CD8-positive, alpha-beta memory T cell (primary cell): ENCODE measurements at regions not wholly inside any gene's neighbourhood (a gene's known extent, or its start where the extent isn't known, plus 50 kb on each side); places are given as distances from the start of the nearest gene placed in this dataset.

Experiments used
- CTCF ChIA-PET: fragments of 350-600 bp; sonication (Branson Sonifier 250); formaldehyde crosslinking; loops from one replicate; lab custom pipeline; 2021; ENCODE audit warnings: antibody characterized with exemption; lab: Charles Lee
- POLR2A ChIA-PET: fragments of 350-600 bp; sonication (Branson Sonifier 250); formaldehyde crosslinking; loops from one replicate; lab custom pipeline; 2021; ENCODE audit warnings: antibody characterized with exemption; lab: Charles Lee
- DNase-seq, 5 donors: peaks; one replicate each; pipeline versions ENCODE4 v3.0.0 to v3.0.0-alpha.2; 2020 to 2022; ENCODE audit warnings: mixed read lengths in 1 of 5
- H3K27ac ChIP-seq: one replicate; pipeline ENCODE4 v1.7.0; 2013; ENCODE audit warnings: low read depth, mild to moderate bottlenecking, low read length, moderate library complexity
- H3K27me3 ChIP-seq: 2 replicates; pipeline ENCODE4 v1.7.0; 2013; ENCODE audit warnings: low read length, mild to moderate bottlenecking; ENCODE audit not compliant: insufficient read depth, poor library complexity, severe bottlenecking
- H3K36me3 ChIP-seq: 2 replicates; pipeline ENCODE4 v1.7.0; 2013; ENCODE audit warnings: mild to moderate bottlenecking, low read length, moderate library complexity; ENCODE audit not compliant: insufficient read depth
- H3K4me1 ChIP-seq: 2 replicates; pipeline ENCODE4 v1.7.0; 2013; ENCODE audit warnings: mild to moderate bottlenecking, low read length, moderate library complexity; ENCODE audit not compliant: insufficient read depth
- H3K4me3 ChIP-seq: 2 replicates; pipeline ENCODE4 v1.7.0; 2013; ENCODE audit warnings: mild to moderate bottlenecking, low read length
- H3K9me3 ChIP-seq: 2 replicates; pipeline ENCODE4 v1.7.0; 2013; ENCODE audit warnings: mild to moderate bottlenecking, low read length
- H3K27ac Mint-ChIP-seq, 8 donors: one replicate each; pipeline ENCODE4 v1.8.0; 2020 to 2021; ENCODE audit warnings: mixed read lengths in 8 of 8, mild to moderate bottlenecking in 6 of 8, inconsistent platforms in 3 of 8, moderate library complexity in 3 of 8
- H3K27me3 Mint-ChIP-seq, 2 donors: one replicate each; pipeline ENCODE4 v1.8.0; 2020 to 2021; ENCODE audit warnings: mixed read lengths in 2 of 2, mild to moderate bottlenecking in 1 of 2, moderate library complexity in 1 of 2
- H3K36me3 Mint-ChIP-seq, 3 donors: one replicate each; pipeline ENCODE4 v1.8.0; 2020 to 2021; ENCODE audit warnings: mixed read lengths in 3 of 3, inconsistent platforms in 1 of 3, mild to moderate bottlenecking in 1 of 3
- H3K4me1 Mint-ChIP-seq, 3 donors: one replicate each; pipeline ENCODE4 v1.8.0; 2020 to 2021; ENCODE audit warnings: mixed read lengths in 3 of 3, inconsistent platforms in 1 of 3, mild to moderate bottlenecking in 1 of 3
- H3K4me3 Mint-ChIP-seq, 7 donors: one replicate each; pipeline ENCODE4 v1.8.0; 2020 to 2021; ENCODE audit warnings: mixed read lengths in 7 of 7, mild to moderate bottlenecking in 6 of 7, moderate library complexity in 4 of 7, inconsistent platforms in 2 of 7
- H3K9me3 Mint-ChIP-seq, 5 donors: one replicate each; pipeline ENCODE4 v1.8.0; 2020 to 2022; ENCODE audit warnings: mixed read lengths in 5 of 5, mild to moderate bottlenecking in 3 of 5, moderate library complexity in 2 of 5, inconsistent platforms in 1 of 5

DNA sequence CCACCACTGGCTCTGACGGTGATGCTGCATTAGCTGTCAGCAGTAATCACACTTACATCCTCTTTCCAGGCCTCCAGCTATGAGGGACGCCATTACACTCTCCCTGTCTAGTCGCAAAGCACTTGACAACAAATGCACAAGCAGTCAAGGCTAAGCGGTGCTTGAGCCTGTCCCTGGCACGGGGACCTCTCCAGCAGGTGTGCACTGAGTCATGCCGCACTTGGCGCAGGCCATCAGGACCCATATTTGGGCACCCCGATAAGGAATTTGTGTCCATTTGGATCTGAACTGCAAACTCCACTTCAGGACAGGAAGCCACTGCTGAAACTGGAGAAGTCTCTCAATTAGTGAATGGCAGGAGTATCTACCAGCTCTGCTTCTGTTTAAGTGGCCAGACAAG, 301.9 kb upstream of the OBI1 start:
- ChIA-PET POLR2A (no interaction called here), CTCF (interaction anchor here (0.7 to 1.3 kb wide), 2 partner anchors 18 to 156 kb away, joined by 3 read pairs; no protein-coding TSS in a partner anchor)
- Mint-ChIP-seq H3K27ac (no peak overlapping the region), H3K9me3 (no peaks in the 10 kb centered on the region), H3K27me3 (peaks cover 1 to 23% of the 10 kb centered on the region in 2 donors), H3K36me3 (no peaks in the 10 kb centered on the region), H3K4me1 (no peaks in the 10 kb centered on the region), H3K4me3 (no peak overlapping the region)
- Histone ChIP-seq H3K27ac (no peak overlapping the region), H3K36me3 (no peaks in the 10 kb centered on the region), H3K27me3 (no peaks in the 10 kb centered on the region), H3K9me3 (no peaks in the 10 kb centered on the region), H3K4me1 (no peaks in the 10 kb centered on the region), H3K4me3 (no peak overlapping the region)
- DNase-seq = no peak

GRCh38 chr13:78958006-78958405, 299.1 kb upstream of the OBI1 start:
- no peak overlapping the region for H3K4me3 ChIP-seq
- Mint-ChIP-seq H3K36me3 (no peaks in the 10 kb centered on the region), H3K27me3 (peaks cover 1 to 35% of the 10 kb centered on the region in 2 donors), H3K4me3 (no peak overlapping the region), H3K4me1 (no peaks in the 10 kb centered on the region), H3K27ac (no peak overlapping the region), H3K9me3 (peaks cover 0 to 5% (median 0%) of the 10 kb centered on the region in 5 donors)
- DNase-seq = no peak
- no peak overlapping the region for H3K27ac ChIP-seq
- CTCF ChIA-PET = no interaction called here
- POLR2A ChIA-PET = no interaction called here
- H3K36me3 ChIP-seq = no peaks in the 10 kb centered on the region
- no peaks in the 10 kb centered on the region for H3K9me3 ChIP-seq
- no peaks in the 10 kb centered on the region for H3K27me3 ChIP-seq
- H3K4me1 ChIP-seq = no peaks in the 10 kb centered on the region

- Histone ChIP-seq H3K36me3 (no peaks in the 10 kb centered on the region), H3K27me3 (no peaks in the 10 kb centered on the region), H3K4me1 (no peaks in the 10 kb centered on the region), H3K4me3 (no peak overlapping the region), H3K9me3 (no peaks in the 10 kb centered on the region), H3K27ac (no peak overlapping the region)
- ChIA-PET POLR2A (no interaction called here), CTCF (interaction anchor here (0.6 kb wide), 1 partner anchor 566 kb away, joined by 3 read pairs; no protein-coding TSS in a partner anchor)
- H3K27me3 Mint-ChIP-seq = peaks cover 0 to 4% of the 10 kb centered on the region in 2 donors
- no peak for DNase-seq
- no peaks in the 10 kb centered on the region for H3K4me1 Mint-ChIP-seq
- H3K9me3 Mint-ChIP-seq = no peaks in the 10 kb centered on the region
- H3K36me3 Mint-ChIP-seq = no peaks in the 10 kb centered on the region
- H3K4me3 Mint-ChIP-seq = no peak overlapping the region
- no peak overlapping the region for H3K27ac Mint-ChIP-seq
Observed at GRCh38 chr13:78940455-78941130, 281.6 kb upstream of the OBI1 start.

GRCh38 chr13:78934336-78934735, 275.4 kb upstream of the OBI1 start:
- POLR2A ChIA-PET = no interaction called here
- no peak overlapping the region for H3K27ac ChIP-seq
- no peaks in the 10 kb centered on the region for H3K4me1 Mint-ChIP-seq
- H3K4me3 ChIP-seq = no peak overlapping the region
- peaks cover 0 to 1% of the 10 kb centered on the region in 2 donors for H3K27me3 Mint-ChIP-seq
- no peak for DNase-seq
- no peaks in the 10 kb centered on the region for H3K9me3 Mint-ChIP-seq
- H3K27ac Mint-ChIP-seq = no peak overlapping the region
- H3K27me3 ChIP-seq = no peaks in the 10 kb centered on the region
- no peaks in the 10 kb centered on the region for H3K9me3 ChIP-seq
- CTCF ChIA-PET = no interaction called here
- no peaks in the 10 kb centered on the region for H3K36me3 ChIP-seq
- H3K36me3 Mint-ChIP-seq = no peaks in the 10 kb centered on the region
- H3K4me1 ChIP-seq = no peaks in the 10 kb centered on the region
- H3K4me3 Mint-ChIP-seq = no peak overlapping the region

GRCh38 chr13:78915015-78915414, 256.1 kb upstream of the OBI1 start:
- Mint-ChIP-seq H3K36me3 (no peaks in the 10 kb centered on the region), H3K9me3 (no peaks in the 10 kb centered on the region), H3K4me3 (no peak overlapping the region), H3K27ac (no peak overlapping the region), H3K27me3 (no peaks in the 10 kb centered on the region), H3K4me1 (no peaks in the 10 kb centered on the region)
- DNase-seq = no peak
- POLR2A ChIA-PET = no interaction called here
- CTCF ChIA-PET = no interaction called here
- no peaks in the 10 kb centered on the region for H3K4me1 ChIP-seq
- no peak overlapping the region for H3K27ac ChIP-seq
- H3K9me3 ChIP-seq = no peaks in the 10 kb centered on the region
- no peaks in the 10 kb centered on the region for H3K36me3 ChIP-seq
- H3K4me3 ChIP-seq = no peak overlapping the region
- no peaks in the 10 kb centered on the region for H3K27me3 ChIP-seq

- Histone ChIP-seq H3K9me3 (no peaks in the 10 kb centered on the region), H3K36me3 (no peaks in the 10 kb centered on the region), H3K27me3 (no peaks in the 10 kb centered on the region), H3K4me3 (no peak overlapping the region), H3K27ac (no peak overlapping the region), H3K4me1 (no peaks in the 10 kb centered on the region)
- CTCF ChIA-PET = no interaction called here
- H3K27ac Mint-ChIP-seq = no peak overlapping the region
- H3K4me3 Mint-ChIP-seq = no peak overlapping the region
- POLR2A ChIA-PET = no interaction called here
- no peak for DNase-seq
- no peaks in the 10 kb centered on the region for H3K36me3 Mint-ChIP-seq
- H3K9me3 Mint-ChIP-seq = no peaks in the 10 kb centered on the region
- no peaks in the 10 kb centered on the region for H3K4me1 Mint-ChIP-seq
- H3K27me3 Mint-ChIP-seq = no peaks in the 10 kb centered on the region
Observed at GRCh38 chr13:78913656-78914055, 254.7 kb upstream of the OBI1 start.

DNA sequence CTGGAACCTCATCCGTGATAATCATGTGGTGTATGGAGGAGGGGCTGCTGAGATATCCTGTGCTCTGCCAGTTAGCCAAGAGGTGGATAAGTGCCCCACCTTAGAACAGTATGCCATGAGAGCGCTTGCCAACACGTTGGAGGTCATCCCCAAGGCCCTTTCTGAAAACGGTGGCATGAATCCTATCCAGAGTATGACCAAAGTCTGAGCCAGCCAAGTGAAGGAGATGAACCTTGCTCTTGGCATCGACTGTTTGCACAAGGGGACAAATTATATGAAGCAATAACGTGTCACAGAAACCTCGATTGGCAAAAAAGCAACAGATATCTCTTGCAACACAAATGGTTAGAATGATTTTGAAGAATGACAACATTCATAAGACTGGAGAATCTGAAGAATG, 251.2 kb upstream of the OBI1 start:
- no peak for DNase-seq
- ChIA-PET POLR2A (no interaction called here), CTCF (no interaction called here)
- Histone ChIP-seq H3K36me3 (no peaks in the 10 kb centered on the region), H3K27ac (no peak overlapping the region), H3K9me3 (no peaks in the 10 kb centered on the region), H3K27me3 (no peaks in the 10 kb centered on the region), H3K4me1 (no peaks in the 10 kb centered on the region), H3K4me3 (no peak overlapping the region)
- Mint-ChIP-seq H3K36me3 (no peaks in the 10 kb centered on the region), H3K27me3 (peaks cover 0 to under 1% of the 10 kb centered on the region in 2 donors), H3K4me1 (no peaks in the 10 kb centered on the region), H3K4me3 (no peak overlapping the region), H3K9me3 (no peaks in the 10 kb centered on the region), H3K27ac (no peak overlapping the region)

DNA sequence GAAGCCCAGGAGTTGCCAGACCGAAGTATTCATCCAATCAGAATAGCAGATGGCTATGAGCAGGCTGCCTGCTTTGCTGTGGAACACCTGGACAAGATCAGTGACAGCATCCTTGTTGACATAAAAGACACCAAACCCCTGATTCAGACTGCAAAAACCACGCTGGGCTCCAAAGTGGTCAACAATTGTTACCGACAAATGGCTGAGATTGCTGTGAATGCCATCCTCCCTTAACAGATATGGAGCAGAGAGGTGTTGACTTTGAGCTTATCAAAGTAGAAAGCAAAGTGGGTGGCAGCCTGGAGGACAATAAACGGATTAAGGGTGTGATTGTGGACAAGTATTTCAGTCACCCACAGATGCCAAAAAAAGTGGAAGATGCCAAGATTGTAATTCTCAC, 250.3 kb upstream of the OBI1 start:
- no peak overlapping the region for H3K27ac Mint-ChIP-seq
- POLR2A ChIA-PET = no interaction called here
- no peaks in the 10 kb centered on the region for H3K36me3 Mint-ChIP-seq

More for the DNA sequence above, 250.3 kb upstream of the OBI1 start:
- no peaks in the 10 kb centered on the region for H3K9me3 Mint-ChIP-seq
- H3K36me3 ChIP-seq = no peaks in the 10 kb centered on the region
- no peaks in the 10 kb centered on the region for H3K4me1 Mint-ChIP-seq
- no peak for DNase-seq
- no peaks in the 10 kb centered on the region for H3K27me3 ChIP-seq
- CTCF ChIA-PET = no interaction called here
- no peaks in the 10 kb centered on the region for H3K9me3 ChIP-seq
- no peaks in the 10 kb centered on the region for H3K4me1 ChIP-seq
- peaks cover 0 to 2% of the 10 kb centered on the region in 2 donors for H3K27me3 Mint-ChIP-seq
- H3K27ac ChIP-seq = no peak overlapping the region
- H3K4me3 Mint-ChIP-seq = no peak overlapping the region
- no peak overlapping the region for H3K4me3 ChIP-seq
